ENCODE measurements at regions not wholly inside any gene's neighbourhood (a gene's known extent, or its start where the extent isn't known, plus 50 kb on each side); places are given as distances from the start of the nearest gene placed in this dataset.

DNA sequence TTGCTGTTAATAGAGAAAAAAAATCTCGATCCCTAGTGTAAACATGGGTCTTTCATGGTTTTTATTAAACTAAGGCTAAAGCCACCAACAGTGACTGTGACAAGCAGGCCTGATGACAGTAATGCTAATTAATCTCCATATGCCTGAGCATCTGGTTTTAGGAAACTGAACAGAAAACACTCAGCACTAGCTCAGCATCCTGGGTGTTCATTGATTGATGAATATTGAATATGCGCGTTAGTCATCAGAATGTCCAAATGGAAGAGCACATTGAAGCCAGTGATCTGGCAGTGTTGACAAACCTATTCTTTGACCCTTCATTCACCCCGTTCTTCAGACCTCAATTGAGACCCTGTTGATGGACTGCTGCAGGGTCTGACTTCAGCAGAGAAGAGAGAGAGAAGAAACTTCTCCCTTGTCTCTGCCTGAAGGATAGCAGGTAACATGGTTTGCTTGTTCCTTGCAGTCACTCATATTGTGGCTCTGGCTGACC lies 283.8 kb downstream of the RDH14 start:
- Histone ChIP-seq H3K27ac (ENCODE audit: insufficient read depth, low read depth, low read length) (no peak overlapping the region), H3K4me3 (replicated peaks in 1 of 3; ENCODE audit: insufficient read depth in 1 of 3, low read depth in 1 of 3, low read length in 3 of 3) (no peak overlapping the region), H3K36me3 (ENCODE audit: control insufficient read depth in 2 of 2, extremely low read depth in 1 of 2, insufficient read depth in 2 of 2, low read length in 2 of 2) (no peaks in the 10 kb centered on the region), H4K20me1 (replicated peaks; ENCODE audit: control insufficient read depth, extremely low read depth, insufficient read depth, low read length) (no peaks in the 10 kb centered on the region), H2AFZ (ENCODE audit: low read depth, low read length) (no peak overlapping the region), H3K79me2 (ENCODE audit: control insufficient read depth, insufficient read depth, low read length) (no peaks in the 10 kb centered on the region), H3K4me2 (ENCODE audit: insufficient read depth, low read length) (no peak overlapping the region), H3K4me1 (ENCODE audit: control insufficient read depth, extremely low read depth, insufficient read depth, low read length) (no peaks in the 10 kb centered on the region), H3K9ac (replicated peaks; ENCODE audit: extremely low read depth, insufficient read depth, low read length) (no peak overlapping the region), H3K27me3 (ENCODE audit: control insufficient read depth in 2 of 2, insufficient read depth in 2 of 2, low read length in 2 of 2) (no peaks in the 10 kb centered on the region), H3K9me1 (replicated peaks; ENCODE audit: control insufficient read depth, extremely low read depth, insufficient read depth, low read length) (no peaks in the 10 kb centered on the region), H3K9me3 (replicated peaks; ENCODE audit: control insufficient read depth, insufficient read depth, low read length) (no peaks in the 10 kb centered on the region)
- CTCF ChIA-PET: interaction anchor here (1.0 to 1.3 kb wide), 2 partner anchors 13 to 101 kb away, joined by 3 read pairs; no protein-coding TSS in a partner anchor
- DNase-seq (ENCODE audit: low read depth, low spot score) (no peak), FAIRE-seq (no peak)
- intact Hi-C loops (cut with micrococcal nuclease) (no loop called here), dilution Hi-C loops (cut with MboI; ENCODE audit: extremely low pct_ligation_motif_present, low sequenced_read_pairs) (no loop called here)
- no TSS peak for BruUV-seq (replicated peaks)
- TF ChIP-seq MYC (IDR thresholded peaks at IDR 0.05; ENCODE audit: low read depth, low read length) (no peak), FOS (IDR thresholded peaks at IDR 0.05; ENCODE audit: borderline replicate concordance, insufficient read depth, low read length) (no peak), POLR2AphosphoS5 (IDR thresholded peaks at IDR 0.05; ENCODE audit: insufficient read depth, low read depth, low read length) (no peak), EZH2 (IDR thresholded peaks at IDR 0.05; ENCODE audit: borderline replicate concordance, low read depth, low read length, severe bottlenecking) (no peak), JUN (IDR thresholded peaks at IDR 0.05; ENCODE audit: borderline replicate concordance, insufficient read depth, insufficient read length, low read depth) (no peak), GATA2 (IDR thresholded peaks at IDR 0.05; ENCODE audit: insufficient read depth, insufficient read length, low read depth, low read length) (no peak), POLR2A (IDR thresholded peaks at IDR 0.05; ENCODE audit: low read depth, low read length) (no peak)
- TF ChIP-seq, protein P1, sequence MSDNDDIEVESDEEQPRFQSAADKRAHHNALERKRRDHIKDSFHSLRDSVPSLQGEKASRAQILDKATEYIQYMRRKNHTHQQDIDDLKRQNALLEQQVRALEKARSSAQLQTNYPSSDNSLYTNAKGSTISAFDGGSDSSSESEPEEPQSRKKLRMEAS (IDR thresholded peaks at IDR 0.05; ENCODE audit: insufficient read depth, insufficient read length): no peak
- TF ChIP-seq, protein P2, sequence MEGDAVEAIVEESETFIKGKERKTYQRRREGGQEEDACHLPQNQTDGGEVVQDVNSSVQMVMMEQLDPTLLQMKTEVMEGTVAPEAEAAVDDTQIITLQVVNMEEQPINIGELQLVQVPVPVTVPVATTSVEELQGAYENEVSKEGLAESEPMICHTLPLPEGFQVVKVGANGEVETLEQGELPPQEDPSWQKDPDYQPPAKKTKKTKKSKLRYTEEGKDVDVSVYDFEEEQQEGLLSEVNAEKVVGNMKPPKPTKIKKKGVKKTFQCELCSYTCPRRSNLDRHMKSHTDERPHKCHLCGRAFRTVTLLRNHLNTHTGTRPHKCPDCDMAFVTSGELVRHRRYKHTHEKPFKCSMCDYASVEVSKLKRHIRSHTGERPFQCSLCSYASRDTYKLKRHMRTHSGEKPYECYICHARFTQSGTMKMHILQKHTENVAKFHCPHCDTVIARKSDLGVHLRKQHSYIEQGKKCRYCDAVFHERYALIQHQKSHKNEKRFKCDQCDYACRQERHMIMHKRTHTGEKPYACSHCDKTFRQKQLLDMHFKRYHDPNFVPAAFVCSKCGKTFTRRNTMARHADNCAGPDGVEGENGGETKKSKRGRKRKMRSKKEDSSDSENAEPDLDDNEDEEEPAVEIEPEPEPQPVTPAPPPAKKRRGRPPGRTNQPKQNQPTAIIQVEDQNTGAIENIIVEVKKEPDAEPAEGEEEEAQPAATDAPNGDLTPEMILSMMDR (IDR thresholded peaks at IDR 0.05; ENCODE audit: extremely low read depth in 1 of 2, insufficient read depth in 1 of 2, low read depth in 1 of 2, low read length in 2 of 2): no peak
- POLR2A ChIA-PET: no interaction called here

All from endothelial cell of umbilical vein (primary cell).